CD14-positive monocyte (primary cell): ENCODE measurements at regions not wholly inside any gene's neighbourhood (a gene's known extent, or its start where the extent isn't known, plus 50 kb on each side); places are given as distances from the start of the nearest gene placed in this dataset.

Source experiments
- DNase-seq, 3 donors: peaks; one replicate each; pipeline ENCODE4 v3.0.0-alpha.2; 2011 to 2022
- H2AFZ ChIP-seq: 2 replicates; pipeline ENCODE4 v1.6.0; 2012; ENCODE audit warnings: mild to moderate bottlenecking, low read depth, low read length, inconsistent platforms; ENCODE audit not compliant: insufficient read depth, poor library complexity, severe bottlenecking
- H3K27ac ChIP-seq, 2 donors: 1 replicate in 1 of 2; 2 replicates in 1 of 2; pipeline ENCODE4 v1.5.1; 2012 to 2013; ENCODE audit warnings: low read length in 2 of 2, control low read depth in 1 of 2, inconsistent platforms in 1 of 2, low read depth in 1 of 2, mild to moderate bottlenecking in 1 of 2
- H3K27me3 ChIP-seq, 2 donors: one replicate each; pipeline versions ENCODE4 v1.6.0 to v1.6.1; 2011 to 2013; ENCODE audit warnings: low read length in 2 of 2; ENCODE audit not compliant: control insufficient read depth in 2 of 2, insufficient read depth in 2 of 2
- H3K36me3 ChIP-seq, 2 donors: replicated peaks in 1 of 2; 1 replicate in 1 of 2; 2 replicates in 1 of 2; pipeline versions ENCODE4 v1.5.1 to v1.6.1; 2012 to 2013; ENCODE audit warnings: low read length in 2 of 2, control low read depth in 1 of 2, inconsistent platforms in 1 of 2, mild to moderate bottlenecking in 1 of 2; ENCODE audit not compliant: insufficient read depth in 2 of 2, control insufficient read depth in 1 of 2
- H3K4me1 ChIP-seq, 2 donors: 1 replicate in 1 of 2; 2 replicates in 1 of 2; pipeline versions ENCODE4 v1.5.1 to v1.6.1; 2012 to 2013; ENCODE audit warnings: low read length in 2 of 2, control low read depth in 1 of 2, inconsistent platforms in 1 of 2, mild to moderate bottlenecking in 1 of 2, moderate library complexity in 1 of 2; ENCODE audit not compliant: insufficient read depth in 2 of 2, control insufficient read depth in 1 of 2
- H3K4me2 ChIP-seq: replicated peaks from 2 replicates; pipeline ENCODE3; 2012; ENCODE audit warnings: low read length, moderate library complexity, mild to moderate bottlenecking; ENCODE audit not compliant: poor library complexity, severe bottlenecking; ENCODE audit errors: extremely low read depth
- H3K4me3 ChIP-seq, 3 experiments: fragments of 200-600 bp in 1 of 3; sonication (generic) in 1 of 3; replicated peaks in 1 of 3; 1 replicate in 2 of 3; 2 replicates in 1 of 3; pipeline ENCODE4 v1.5.1; 2011 to 2013; ENCODE audit warnings: low read length in 3 of 3, mild to moderate bottlenecking in 3 of 3, control low read depth in 2 of 3, low read depth in 2 of 3, inconsistent platforms in 1 of 3, moderate library complexity in 1 of 3
- H3K79me2 ChIP-seq: 2 replicates; pipeline ENCODE4 v1.6.0; 2012; ENCODE audit warnings: mild to moderate bottlenecking, control low read depth, inconsistent platforms, low read length, moderate library complexity; ENCODE audit not compliant: insufficient read depth
- H3K9ac ChIP-seq: 2 replicates; pipeline ENCODE4 v1.6.0; 2017; ENCODE audit warnings: low read length, mild to moderate bottlenecking; ENCODE audit not compliant: insufficient read depth, poor library complexity, severe bottlenecking
- H3K9me3 ChIP-seq, 2 donors: replicated peaks in 1 of 2; 1 replicate in 1 of 2; 2 replicates in 1 of 2; pipeline versions ENCODE4 v1.5.1 to v1.6.1; 2012 to 2013; ENCODE audit warnings: low read length in 2 of 2, control low read depth in 1 of 2; ENCODE audit not compliant: control insufficient read depth in 1 of 2, insufficient read depth in 1 of 2
- H4K20me1 ChIP-seq: 2 replicates; pipeline ENCODE4 v1.6.0; 2012; ENCODE audit warnings: mild to moderate bottlenecking, low read length, control low read depth, moderate library complexity; ENCODE audit not compliant: insufficient read depth
- H3K27ac Mint-ChIP-seq, 7 donors: one replicate each; pipeline ENCODE4 v1.8.0; 2020; ENCODE audit warnings: mild to moderate bottlenecking in 7 of 7, mixed read lengths in 7 of 7, moderate library complexity in 6 of 7, inconsistent platforms in 2 of 7
- H3K27me3 Mint-ChIP-seq, 3 donors: one replicate each; pipeline ENCODE4 v1.8.0; 2021 to 2022; ENCODE audit warnings: low read depth in 3 of 3, mild to moderate bottlenecking in 3 of 3, mixed read lengths in 3 of 3, moderate library complexity in 3 of 3, inconsistent platforms in 1 of 3
- H3K36me3 Mint-ChIP-seq, 2 donors: one replicate each; pipeline ENCODE4 v1.8.0; 2020; ENCODE audit warnings: mixed read lengths in 2 of 2, inconsistent platforms in 1 of 2, mild to moderate bottlenecking in 1 of 2
- H3K4me1 Mint-ChIP-seq: one replicate; pipeline ENCODE4 v1.8.0; 2020; ENCODE audit warnings: mild to moderate bottlenecking, mixed read lengths
- H3K4me3 Mint-ChIP-seq, 2 donors: one replicate each; pipeline ENCODE4 v1.8.0; 2020; ENCODE audit warnings: mild to moderate bottlenecking in 2 of 2, mixed read lengths in 2 of 2, moderate library complexity in 1 of 2
- H3K9me3 Mint-ChIP-seq, 7 donors: one replicate each; pipeline ENCODE4 v1.8.0; 2020 to 2022; ENCODE audit warnings: mixed read lengths in 7 of 7, mild to moderate bottlenecking in 6 of 7, moderate library complexity in 6 of 7, inconsistent platforms in 2 of 7
- CTCF ChIP-seq: fragments of 200-600 bp; IDR thresholded peaks from one replicate; pipeline ENCODE4 v1.8.0; 2022; ENCODE audit warnings: antibody characterized with exemption, mild to moderate bottlenecking
- WGBS: methylation state at CpG from one replicate; pipeline ENCODE4 v1.1.5; 2013; ENCODE audit warnings: missing lambda C conversion rate; ENCODE audit not compliant: insufficient coverage; 5-methylcytosine and 5-hydroxymethylcytosine counted together
- intact Hi-C, 2 donors: fragments of 100-400 bp; cut with micrococcal nuclease; formaldehyde crosslinking; loops; one replicate each; pipeline versions ENCODE4 v1.15.0 to v1.15.1; 2023

DNA sequence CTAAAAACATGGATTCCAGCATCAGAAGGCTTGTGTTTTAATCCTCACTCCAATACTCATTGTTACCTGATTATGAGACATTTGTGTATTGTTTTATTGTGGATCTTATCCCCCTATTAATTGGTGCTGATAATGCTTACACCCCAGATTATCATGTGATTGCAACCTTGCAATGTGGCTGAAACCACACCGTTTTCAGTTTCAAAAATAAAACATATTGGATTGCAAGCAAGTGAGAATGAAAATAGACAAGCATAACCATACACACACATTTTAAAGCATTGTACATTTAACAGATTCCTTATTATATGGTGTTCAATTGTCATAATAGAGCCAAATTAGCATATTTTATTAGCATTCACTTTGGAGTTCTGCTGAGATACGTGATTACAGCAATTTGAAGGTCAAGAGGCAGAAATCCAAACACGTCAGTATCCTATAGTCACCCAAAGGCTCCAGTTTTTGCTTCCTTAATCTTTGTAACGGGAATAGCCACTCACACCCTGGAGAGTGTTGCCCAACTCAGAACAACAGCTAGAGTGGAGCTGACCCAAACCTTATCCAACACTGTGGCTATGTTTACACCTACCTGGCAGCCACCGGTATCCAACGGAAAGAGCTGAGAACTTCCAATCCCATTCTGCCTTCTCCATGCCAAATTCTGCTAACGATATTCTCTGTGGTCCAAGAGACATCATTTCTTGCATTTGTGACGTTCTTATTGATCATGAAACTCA is 317.1 kb upstream of the KLF6 start:
- WGBS, result 96% methylated on average over 4 of the region's 8 CpGs
- TF ChIP-seq CTCF, result no peak
- intact Hi-C loops, result no loop called here
- no peaks in the 10 kb centered on the region for H3K27me3 ChIP-seq
- H3K9ac ChIP-seq, result no peak overlapping the region
- no peak overlapping the region for H2AFZ ChIP-seq
- no peak for DNase-seq
- Mint-ChIP-seq H3K9me3 (peaks cover 0 to 3% (median 0%) of the 10 kb centered on the region in 7 donors), H3K4me1 (peaks cover under 1% of the 10 kb centered on the region), H3K36me3 (no peaks in the 10 kb centered on the region), H3K27me3 (peaks cover 0 to 4% (median 0%) of the 10 kb centered on the region in 3 donors), H3K4me3 (no peak overlapping the region), H3K27ac (no peak overlapping the region)
- H3K36me3 ChIP-seq, result no peaks in the 10 kb centered on the region
- H3K4me3 ChIP-seq, result no peak overlapping the region
- no peak overlapping the region for H3K4me2 ChIP-seq
- no peaks in the 10 kb centered on the region for H3K9me3 ChIP-seq
- H3K79me2 ChIP-seq, result no peaks in the 10 kb centered on the region
- no peak overlapping the region for H3K27ac ChIP-seq
- no peaks in the 10 kb centered on the region for H4K20me1 ChIP-seq
- peaks cover 0 to 1% of the 10 kb centered on the region in 2 donors for H3K4me1 ChIP-seq

DNA sequence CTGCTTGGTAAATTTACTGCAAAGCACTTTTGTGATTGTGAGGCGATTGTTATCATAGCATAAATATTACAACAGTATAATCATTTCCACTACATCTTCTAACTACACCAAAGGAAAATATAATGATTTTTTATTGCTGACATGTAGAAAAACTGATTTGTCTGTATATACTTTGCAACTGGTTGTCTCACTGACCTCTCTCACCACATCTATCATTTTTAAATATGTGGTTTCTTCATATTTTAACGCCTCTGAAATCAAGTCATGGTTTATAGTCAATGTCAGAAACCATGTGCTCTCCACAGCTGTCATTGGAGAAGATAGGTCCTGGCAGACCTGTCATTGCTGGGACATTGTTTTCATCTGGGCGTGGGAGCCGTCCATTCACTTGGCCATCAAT is 315.4 kb upstream of the KLF6 start:
- no peak overlapping the region for H3K4me3 Mint-ChIP-seq
- H4K20me1 ChIP-seq, result no peaks in the 10 kb centered on the region
- no peak overlapping the region for H3K27ac Mint-ChIP-seq
- intact Hi-C loops, result no loop called here
- H3K9ac ChIP-seq, result no peak overlapping the region
- H3K9me3 Mint-ChIP-seq, result peaks cover 0 to 3% (median 0%) of the 10 kb centered on the region in 7 donors
- no peaks in the 10 kb centered on the region for H3K36me3 Mint-ChIP-seq
- no peaks in the 10 kb centered on the region for H3K9me3 ChIP-seq
- peaks cover 0 to 4% (median 0%) of the 10 kb centered on the region in 3 donors for H3K27me3 Mint-ChIP-seq
- H3K79me2 ChIP-seq, result no peaks in the 10 kb centered on the region
- no peaks in the 10 kb centered on the region for H3K36me3 ChIP-seq
- no peak overlapping the region for H3K4me2 ChIP-seq
- TF ChIP-seq CTCF, result no peak
- H3K4me1 ChIP-seq, result no peaks in the 10 kb centered on the region
- H3K27ac ChIP-seq, result no peak overlapping the region
- WGBS, result no CpG with 5 or more reads among the region's 4 CpGs
- DNase-seq, result no peak
- H2AFZ ChIP-seq, result no peak overlapping the region
- no peak overlapping the region for H3K4me3 ChIP-seq
- no peaks in the 10 kb centered on the region for H3K27me3 ChIP-seq
- no peaks in the 10 kb centered on the region for H3K4me1 Mint-ChIP-seq
